ENCODE measurements at regions not wholly inside any gene's neighbourhood (a gene's known extent, or its start where the extent isn't known, plus 50 kb on each side); places are given as distances from the start of the nearest gene placed in this dataset.

- TF ChIP-seq CTCF (IDR thresholded peaks at IDR 0.05) (no peak), EZH2 (IDR thresholded peaks at IDR 0.05; ENCODE audit: borderline replicate concordance, insufficient read depth, low read depth, low read length, poor library complexity, severe bottlenecking) (no peak)
Observed at GRCh38 chr6:90403489-90404381, 107.1 kb upstream of the BACH2 start.

Measured in B cell (primary cell).